HCT116 (cell line): ENCODE measurements at regions not wholly inside any gene's neighbourhood (a gene's known extent, or its start where the extent isn't known, plus 50 kb on each side); places are given as distances from the start of the nearest gene placed in this dataset.
"Not testable (repeated sequence)": the region's sequence is repeated elsewhere in the genome, so short reads cannot be mapped to it uniquely, and the experiment has no call there.

Experiments used
- ATAC-seq: fragments of 200-7000 bp; cut with Tn5 transposase; 2 replicates; pipeline ENCODE4 v1.9.1; 2020; ENCODE audit warnings: mild to moderate bottlenecking, moderate library complexity
- BruUV-seq: library from RNA; stranded (reverse); fragments of 400-500 nt; replicated peaks from 2 replicates; lab custom pipeline; 2021; lab: Mats Ljungman, UMichigan
- CTCF ChIA-PET: fragments of 300-600 bp; sonication (Branson Sonifier 250); formaldehyde crosslinking; loops from one replicate; lab custom pipeline; 2021; ENCODE audit warnings: antibody characterized with exemption; lab: Charles Lee
- POLR2A ChIA-PET: fragments of 300-600, 350-600 bp; sonication (Branson Sonifier 250); formaldehyde crosslinking; loops from one replicate; lab custom pipeline; 2021; ENCODE audit warnings: antibody characterized with exemption; lab: Charles Lee
- RAD21 ChIA-PET, 2 experiments: fragments of 300-600 bp; sonication (Branson Sonifier 250); formaldehyde crosslinking; loops; one replicate each; lab custom pipeline; 2023; ENCODE audit warnings: low total read pairs in 2 of 2; ENCODE audit not compliant: uncharacterized antibody in 2 of 2, unreplicated experiment in 2 of 2, low non-redundant PET in 1 of 2; lab: Charles Lee
- DNase-seq: peaks from one replicate; pipeline ENCODE4 v3.0.0-alpha.2; 2010; ENCODE audit warnings: low read depth, low spot score
- H2AFZ ChIP-seq: fragments of 200-600 bp; shearing (Covaris generic), sonication (generic); 2 replicates; pipeline ENCODE4 v1.6.1; 2017; ENCODE audit warnings: low read depth, mixed run types, mixed read lengths, antibody characterized with exemption, low read length; ENCODE audit not compliant: poor library complexity, severe bottlenecking
- H3K27ac ChIP-seq: 2 replicates; pipeline ENCODE4 v1.5.1; 2012; ENCODE audit warnings: low read depth, low read length
- H3K27me3 ChIP-seq: fragments of 200-600 bp; sonication (generic); 2 replicates; pipeline ENCODE4 v1.6.1; 2016; ENCODE audit warnings: mixed run types, low read length, mixed read lengths; ENCODE audit not compliant: insufficient read depth
- H3K36me3 ChIP-seq, 2 experiments: fragments of 200-500 bp in 1 of 2; fragments of 200-600 bp in 1 of 2; sonication (Bioruptor generic) in 1 of 2; sonication (generic) in 1 of 2; 2 replicates each; pipeline versions ENCODE4 v1.5.1 to v1.6.1; 2014 to 2016; ENCODE audit warnings: low read length in 2 of 2, inconsistent platforms in 1 of 2, mixed read lengths in 1 of 2, mixed run types in 1 of 2; ENCODE audit not compliant: insufficient read depth in 2 of 2, control insufficient read depth in 1 of 2
- H3K4me1 ChIP-seq, 2 experiments: fragments of 200-600 bp in 1 of 2; sonication (generic) in 1 of 2; 2 replicates each; pipeline versions ENCODE4 v1.5.1 to v1.6.1; 2012 to 2017; ENCODE audit warnings: low read length in 2 of 2, inconsistent platforms in 1 of 2, mild to moderate bottlenecking in 1 of 2, mixed read lengths in 1 of 2, mixed run types in 1 of 2, moderate library complexity in 1 of 2; ENCODE audit not compliant: insufficient read depth in 2 of 2, control insufficient read depth in 1 of 2
- H3K4me2 ChIP-seq: fragments of 200-600 bp; sonication (generic); 2 replicates; pipeline ENCODE4 v1.6.1; 2017; ENCODE audit warnings: mixed run types, low read length, mixed read lengths
- H3K4me3 ChIP-seq, 2 experiments: fragments of 200-600 bp in 1 of 2; sonication (generic) in 1 of 2; replicated peaks in 1 of 2; 2 replicates each; pipeline ENCODE4 v1.5.1; 2011 to 2016; ENCODE audit warnings: low read length in 2 of 2, control low read depth in 1 of 2, low read depth in 1 of 2, mild to moderate bottlenecking in 1 of 2, mixed read lengths in 1 of 2, mixed run types in 1 of 2
- H3K79me2 ChIP-seq: fragments of 200-600 bp; sonication (generic); 2 replicates; pipeline ENCODE4 v1.6.1; 2017; ENCODE audit warnings: mild to moderate bottlenecking, mixed run types, low read length, moderate library complexity, mixed read lengths; ENCODE audit not compliant: insufficient read depth
- H3K9ac ChIP-seq: fragments of 200-600 bp; sonication (generic); 2 replicates; pipeline ENCODE4 v1.6.1; 2016; ENCODE audit warnings: low read length, mixed read lengths
- H3K9me2 ChIP-seq: fragments of 200-600 bp; sonication (generic), shearing (Covaris generic); 2 replicates; pipeline ENCODE4 v1.6.1; 2017; ENCODE audit warnings: mixed run types, mild to moderate bottlenecking, moderate library complexity; ENCODE audit not compliant: insufficient read depth
- H3K9me3 ChIP-seq, 2 experiments: fragments of 200-500 bp in 1 of 2; fragments of 200-600 bp in 1 of 2; sonication (Bioruptor generic) in 1 of 2; sonication (generic) in 1 of 2; 2 replicates each; pipeline ENCODE4 v1.6.1; 2014 to 2017; ENCODE audit warnings: low read length in 2 of 2, mixed read lengths in 2 of 2, inconsistent platforms in 1 of 2, low read depth in 1 of 2, mild to moderate bottlenecking in 1 of 2, mixed run types in 1 of 2, moderate library complexity in 1 of 2; ENCODE audit not compliant: control insufficient read depth in 1 of 2, insufficient read depth in 1 of 2
- H4K20me1 ChIP-seq: fragments of 200-600 bp; sonication (generic), shearing (Covaris generic); 2 replicates; pipeline ENCODE4 v1.6.1; 2017; ENCODE audit warnings: mixed run types, mild to moderate bottlenecking, moderate library complexity; ENCODE audit not compliant: insufficient read depth
- CBX3 ChIP-seq: IDR thresholded peaks from 2 replicates; pipeline ENCODE4 v1.6.1; 2012; ENCODE audit warnings: low read depth
- EGR1 ChIP-seq: IDR thresholded peaks from 2 replicates; pipeline ENCODE4 v1.6.1; 2012; ENCODE audit warnings: low read depth
- JUND ChIP-seq: IDR thresholded peaks from 2 replicates; pipeline ENCODE4 v1.6.1; 2012
- SP1 ChIP-seq: IDR thresholded peaks from 2 replicates; pipeline ENCODE4 v1.6.1; 2012; ENCODE audit warnings: low read depth
- TCF7L2 ChIP-seq: IDR thresholded peaks from 2 replicates; pipeline ENCODE4 v1.7.0; 2011; ENCODE audit warnings: borderline replicate concordance, inconsistent platforms; ENCODE audit not compliant: insufficient read depth, insufficient read length; ENCODE audit errors: extremely low read depth
- YY1 ChIP-seq: IDR thresholded peaks from 2 replicates; pipeline ENCODE4 v1.6.1; 2011; ENCODE audit warnings: low read length, low read depth, moderate library complexity, mild to moderate bottlenecking; ENCODE audit not compliant: insufficient replicate concordance; ENCODE audit errors: extremely low read depth
- ZBTB33 ChIP-seq: IDR thresholded peaks from 2 replicates; pipeline ENCODE4 v1.6.1; 2011; ENCODE audit warnings: mild to moderate bottlenecking, low read length, moderate library complexity; ENCODE audit not compliant: insufficient replicate concordance; ENCODE audit errors: extremely low read depth
- ZFX ChIP-seq: fragments of 450-650 bp; IDR thresholded peaks from 2 replicates; pipeline ENCODE4 v1.6.1; 2017
- intact Hi-C: fragments of 100-400 bp; cut with micrococcal nuclease; formaldehyde crosslinking; loops from 2 replicates; pipeline ENCODE4 v1.10.0; 2022
- TF ChIP-seq, protein P1 (sequence below): IDR thresholded peaks from 2 replicates; pipeline ENCODE4 v1.6.1; 2012; ENCODE audit warnings: low read depth

DNA sequence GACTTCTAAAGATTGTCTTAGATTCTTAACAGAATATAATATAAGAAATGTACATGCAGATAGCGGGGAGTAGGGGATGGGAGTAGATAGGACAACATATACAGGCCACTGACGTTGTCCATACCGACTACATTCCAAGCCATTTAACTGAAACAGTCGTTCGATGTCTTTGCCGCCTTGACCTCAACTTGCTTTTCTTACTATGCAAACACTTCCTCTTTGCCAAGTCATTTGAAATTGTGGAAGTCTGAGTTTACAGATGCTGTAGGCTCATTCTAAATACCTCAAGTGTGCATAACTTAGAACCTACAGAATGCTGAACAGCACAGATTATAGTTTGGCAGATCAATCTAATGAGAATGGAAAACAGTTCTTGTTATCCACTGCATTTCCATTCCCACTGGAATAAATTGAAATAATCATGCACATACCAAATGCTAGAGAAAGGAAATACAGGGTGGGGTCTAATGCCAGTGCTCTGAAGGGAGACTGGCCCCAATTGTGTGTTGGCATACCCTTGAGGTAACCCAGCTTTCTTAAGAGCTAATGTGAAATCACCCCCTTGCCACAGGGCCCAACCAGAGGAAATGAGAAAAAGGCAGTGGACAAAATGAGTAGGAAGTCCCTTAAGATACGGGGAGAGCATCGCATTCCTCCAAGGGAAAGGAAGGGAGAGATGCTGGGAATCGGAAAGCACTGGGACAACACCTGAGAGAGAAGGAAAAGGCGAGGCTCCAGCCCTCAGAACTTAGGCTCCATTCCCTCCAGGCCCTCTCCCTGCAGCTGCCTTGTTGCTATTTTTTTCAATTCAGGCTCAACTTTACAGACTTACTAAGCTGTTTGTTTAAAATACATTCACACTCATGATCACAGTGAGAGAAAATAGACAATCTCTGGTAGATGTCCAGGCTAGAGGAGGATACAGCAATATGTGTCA is 380.9 kb upstream of the TMTC1 start:
- CTCF ChIA-PET: no interaction called here
- no peak overlapping the region for H3K4me2 ChIP-seq
- DNase-seq (no peak), ATAC-seq (no peak)
- H3K36me3 ChIP-seq: no peaks in the 10 kb centered on the region
- H4K20me1 ChIP-seq: no peaks in the 10 kb centered on the region
- H3K79me2 ChIP-seq: no peaks in the 10 kb centered on the region
- no peak overlapping the region for H3K27ac ChIP-seq
- RAD21 ChIA-PET: no interaction called here
- H3K27me3 ChIP-seq: no peaks in the 10 kb centered on the region
- intact Hi-C loops: no loop called here
- no peak overlapping the region for H3K9ac ChIP-seq
- TF ChIP-seq SP1 (no peak), ZFX (no peak), TCF7L2 (no peak), ZBTB33 (no peak), JUND (no peak), EGR1 (no peak), CBX3 (no peak), YY1 (no peak)
- TF ChIP-seq, protein P1, sequence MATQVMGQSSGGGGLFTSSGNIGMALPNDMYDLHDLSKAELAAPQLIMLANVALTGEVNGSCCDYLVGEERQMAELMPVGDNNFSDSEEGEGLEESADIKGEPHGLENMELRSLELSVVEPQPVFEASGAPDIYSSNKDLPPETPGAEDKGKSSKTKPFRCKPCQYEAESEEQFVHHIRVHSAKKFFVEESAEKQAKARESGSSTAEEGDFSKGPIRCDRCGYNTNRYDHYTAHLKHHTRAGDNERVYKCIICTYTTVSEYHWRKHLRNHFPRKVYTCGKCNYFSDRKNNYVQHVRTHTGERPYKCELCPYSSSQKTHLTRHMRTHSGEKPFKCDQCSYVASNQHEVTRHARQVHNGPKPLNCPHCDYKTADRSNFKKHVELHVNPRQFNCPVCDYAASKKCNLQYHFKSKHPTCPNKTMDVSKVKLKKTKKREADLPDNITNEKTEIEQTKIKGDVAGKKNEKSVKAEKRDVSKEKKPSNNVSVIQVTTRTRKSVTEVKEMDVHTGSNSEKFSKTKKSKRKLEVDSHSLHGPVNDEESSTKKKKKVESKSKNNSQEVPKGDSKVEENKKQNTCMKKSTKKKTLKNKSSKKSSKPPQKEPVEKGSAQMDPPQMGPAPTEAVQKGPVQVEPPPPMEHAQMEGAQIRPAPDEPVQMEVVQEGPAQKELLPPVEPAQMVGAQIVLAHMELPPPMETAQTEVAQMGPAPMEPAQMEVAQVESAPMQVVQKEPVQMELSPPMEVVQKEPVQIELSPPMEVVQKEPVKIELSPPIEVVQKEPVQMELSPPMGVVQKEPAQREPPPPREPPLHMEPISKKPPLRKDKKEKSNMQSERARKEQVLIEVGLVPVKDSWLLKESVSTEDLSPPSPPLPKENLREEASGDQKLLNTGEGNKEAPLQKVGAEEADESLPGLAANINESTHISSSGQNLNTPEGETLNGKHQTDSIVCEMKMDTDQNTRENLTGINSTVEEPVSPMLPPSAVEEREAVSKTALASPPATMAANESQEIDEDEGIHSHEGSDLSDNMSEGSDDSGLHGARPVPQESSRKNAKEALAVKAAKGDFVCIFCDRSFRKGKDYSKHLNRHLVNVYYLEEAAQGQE: no peak
- POLR2A ChIA-PET: no interaction called here
- no TSS peak for BruUV-seq
- no peaks in the 10 kb centered on the region for H3K9me2 ChIP-seq
- H2AFZ ChIP-seq: no peak overlapping the region
- no peaks in the 10 kb centered on the region for H3K4me1 ChIP-seq
- H3K9me3 ChIP-seq: no peaks in the 10 kb centered on the region
- H3K4me3 ChIP-seq: no peak overlapping the region

- H3K9me2 ChIP-seq, H3K9ac ChIP-seq, intact Hi-C loops, H3K9me3 ChIP-seq, H3K27ac ChIP-seq, RAD21 ChIA-PET, H3K4me2 ChIP-seq, H3K36me3 ChIP-seq, DNase-seq, H2AFZ ChIP-seq, H3K4me3 ChIP-seq, H3K4me1 ChIP-seq, H3K27me3 ChIP-seq, ATAC-seq, H4K20me1 ChIP-seq, BruUV-seq, POLR2A ChIA-PET, CTCF ChIA-PET, H3K79me2 ChIP-seq: not testable (repeated sequence)
Measured at GRCh38 chr12:30156833-30157232, 373.1 kb upstream of the TMTC1 start.
